GM21381 (cell line): ENCODE measurements at regions not wholly inside any gene's neighbourhood (a gene's known extent, or its start where the extent isn't known, plus 50 kb on each side); places are given as distances from the start of the nearest gene placed in this dataset.
"Not testable (repeated sequence)": the region's sequence is repeated elsewhere in the genome, so short reads cannot be mapped to it uniquely, and the experiment has no call there.

Source experiments
- ATAC-seq: cut with Tn5 transposase; IDR thresholded peaks from one replicate; pipeline ENCODE4 v1.9.1; 2021; ENCODE audit warnings: mild to moderate bottlenecking, moderate library complexity; ENCODE audit not compliant: unreplicated experiment

GRCh38 chr10:8128511-8128910 lies 74.0 kb downstream of the GATA3 start:
- ATAC-seq: no peak

- no peak for ATAC-seq
Observed at GRCh38 chr10:8129438-8129837, 75.0 kb downstream of the GATA3 start.

DNA sequence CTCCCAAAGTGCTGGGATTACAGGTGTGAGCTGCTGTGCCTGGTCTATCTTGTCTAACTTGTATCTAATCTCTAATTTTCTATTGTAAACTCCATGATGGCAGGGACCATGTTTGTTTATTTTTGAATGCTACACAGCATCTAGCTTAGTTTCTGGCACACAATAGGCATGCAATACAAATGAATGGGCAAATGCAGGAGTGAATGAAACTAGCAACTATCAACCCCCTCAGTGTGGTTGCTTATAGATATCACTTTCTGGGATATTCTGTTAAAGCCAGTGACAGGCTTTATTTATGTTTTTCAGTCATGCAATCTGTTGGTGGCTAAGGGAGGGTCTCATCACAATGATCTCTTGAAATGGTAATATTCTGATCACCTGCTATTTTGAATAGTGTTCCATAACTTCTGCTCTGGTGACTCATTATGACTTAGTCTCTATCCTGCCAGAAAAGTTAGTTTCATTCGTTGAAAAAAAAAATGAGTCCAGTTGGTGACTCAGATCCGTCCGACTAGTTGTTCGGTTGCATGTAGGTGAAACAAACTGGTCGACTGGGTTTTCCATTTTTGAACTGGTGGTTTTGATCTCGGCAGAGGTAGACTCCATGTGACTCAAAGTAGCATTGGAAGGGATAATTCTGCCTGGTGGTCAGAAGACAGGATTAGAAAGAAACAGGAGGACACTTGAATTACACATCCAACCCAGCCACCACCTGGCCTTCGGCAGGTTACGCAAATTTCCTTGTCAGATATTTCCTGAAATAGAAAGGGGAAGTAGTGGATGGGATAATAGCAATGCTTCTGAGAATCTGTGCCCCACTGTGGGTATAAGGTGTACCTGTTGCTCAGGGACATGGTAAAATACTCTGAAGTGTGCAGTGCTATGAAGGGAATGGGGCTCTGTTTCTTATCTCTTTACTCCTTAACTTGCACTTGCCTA lies 76.8 kb downstream of the GATA3 start:
- peak; percentile 41 for ATAC-seq

DNA sequence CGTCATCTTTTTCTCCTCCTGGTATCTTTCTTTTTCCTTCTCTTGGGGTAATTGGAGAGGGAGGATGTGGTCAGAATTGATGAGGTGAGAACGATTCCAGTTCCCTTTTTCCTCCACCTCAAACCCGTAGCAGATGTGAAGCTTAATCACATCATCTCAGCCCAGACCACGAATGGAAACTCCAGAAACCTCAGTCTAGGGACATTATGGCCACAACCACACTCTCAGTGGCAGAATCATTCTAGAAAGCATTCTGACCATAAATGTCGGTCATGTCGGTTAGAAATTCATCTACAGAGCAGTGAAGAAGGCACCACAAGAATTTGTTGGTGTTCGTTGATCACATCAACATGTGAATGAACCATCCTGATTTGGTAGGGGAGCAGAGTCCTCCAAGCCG lies 78.7 kb downstream of the GATA3 start:
- ATAC-seq: peak; percentile 74

GRCh38 chr10:8136736-8137135 lies 82.2 kb downstream of the GATA3 start:
- ATAC-seq: no peak

- ATAC-seq: no peak
Observed at GRCh38 chr10:8137272-8137681, 82.8 kb downstream of the GATA3 start.

GRCh38 chr10:8137726-8138125 lies 83.2 kb downstream of the GATA3 start:
- ATAC-seq: no peak

DNA sequence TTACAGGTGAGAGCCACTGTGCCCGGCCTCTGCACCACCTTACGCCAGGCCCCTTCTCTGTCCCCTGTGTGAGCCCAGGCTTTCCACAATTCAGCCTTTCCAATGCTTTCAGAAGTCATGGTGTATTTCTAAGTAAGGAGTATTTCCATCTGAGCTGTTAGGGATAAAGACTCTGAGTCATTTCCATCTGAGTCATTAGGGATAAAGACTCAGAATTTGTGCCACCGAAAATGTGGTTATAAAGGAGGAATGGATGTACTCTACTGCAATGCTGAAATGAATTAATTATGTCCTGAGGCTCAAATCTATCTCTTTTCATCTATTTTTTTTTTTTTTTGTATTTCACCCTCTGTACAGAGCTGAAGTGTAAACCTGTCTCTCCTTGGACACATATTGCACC lies 84.0 kb downstream of the GATA3 start:
- ATAC-seq: no peak

DNA sequence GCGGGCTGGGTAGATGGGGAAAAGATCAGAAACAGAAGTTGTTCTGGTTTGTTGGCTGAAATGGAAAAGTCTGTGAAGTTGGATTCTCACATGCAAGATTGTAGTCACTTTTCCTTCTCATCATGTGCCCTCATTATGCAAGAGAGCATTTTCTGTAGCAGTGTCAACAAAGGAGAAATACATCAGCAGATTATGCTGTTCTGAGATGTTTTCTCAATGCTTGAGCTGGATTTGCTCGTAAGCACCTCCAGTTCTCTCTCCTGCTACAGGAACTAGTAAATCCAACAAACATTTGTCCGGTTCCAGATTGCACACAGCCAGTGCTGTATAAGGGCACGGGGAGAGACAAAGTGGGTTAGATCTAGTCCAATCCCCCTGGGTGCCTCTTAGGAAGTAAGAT lies 90.0 kb downstream of the GATA3 start:
- no peak for ATAC-seq

DNA sequence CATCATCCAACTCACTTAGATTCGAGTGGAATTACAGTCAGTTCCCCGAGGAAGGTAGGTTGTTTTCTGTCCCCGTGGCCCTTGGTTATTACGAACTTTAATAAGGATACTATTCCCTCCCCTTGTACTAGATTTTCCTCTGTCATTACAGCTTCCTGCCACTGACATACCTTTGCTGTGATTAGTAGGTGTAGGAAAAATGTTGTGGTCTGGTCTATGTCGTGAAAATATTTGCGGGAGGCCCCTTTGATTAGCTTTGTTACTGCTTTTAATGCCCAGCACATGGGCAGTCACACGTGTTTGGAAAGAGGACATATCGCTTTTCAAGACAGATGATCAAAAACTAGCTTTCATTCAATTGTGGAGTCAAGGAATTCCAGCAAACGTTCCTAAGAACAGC lies 92.2 kb downstream of the GATA3 start:
- no peak for ATAC-seq

DNA sequence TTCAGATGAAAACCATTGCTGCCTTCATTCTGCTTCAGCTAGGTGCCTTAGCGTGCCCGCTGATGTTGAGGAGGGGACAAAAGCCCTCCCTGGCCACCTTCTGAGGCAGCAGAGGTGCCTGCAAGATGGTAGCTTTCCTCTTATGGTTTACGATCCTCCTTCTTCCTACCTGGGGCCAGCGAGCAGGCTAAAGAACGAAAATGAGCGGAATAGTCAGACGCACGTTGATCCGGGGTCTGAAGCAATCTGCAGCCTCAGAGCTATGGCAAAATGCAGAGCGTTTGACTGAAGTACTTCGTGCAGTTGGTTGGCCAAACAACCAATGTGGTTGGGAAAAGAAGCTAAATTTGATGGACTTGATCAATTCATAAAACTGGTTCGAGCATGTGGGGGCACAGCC lies 95.5 kb downstream of the GATA3 start:
- ATAC-seq: no peak

DNA sequence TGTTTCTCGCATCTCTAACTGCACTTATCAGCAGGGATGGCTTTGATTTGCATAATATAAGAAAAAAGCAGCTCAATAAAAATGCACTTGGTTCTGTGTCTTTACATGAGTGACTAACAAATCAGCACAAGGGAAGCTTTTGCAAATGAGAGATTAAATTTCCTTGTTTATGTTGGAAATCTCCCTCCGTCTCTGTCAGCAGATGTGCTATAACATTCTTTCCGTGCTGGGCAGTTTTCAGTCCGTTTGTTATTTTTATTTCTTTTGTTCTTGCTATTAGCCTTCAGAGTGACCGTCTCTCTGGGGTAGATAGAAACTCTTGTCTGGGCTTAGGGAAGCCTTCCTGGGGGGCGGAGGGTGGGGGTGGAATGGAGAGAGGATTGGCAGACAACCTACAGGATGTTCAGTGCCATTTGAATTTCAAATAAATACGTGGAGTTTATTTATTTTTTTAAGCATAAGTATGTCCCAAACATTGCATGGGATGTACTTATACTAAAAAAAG lies 96.0 kb downstream of the GATA3 start:
- no peak for ATAC-seq

DNA sequence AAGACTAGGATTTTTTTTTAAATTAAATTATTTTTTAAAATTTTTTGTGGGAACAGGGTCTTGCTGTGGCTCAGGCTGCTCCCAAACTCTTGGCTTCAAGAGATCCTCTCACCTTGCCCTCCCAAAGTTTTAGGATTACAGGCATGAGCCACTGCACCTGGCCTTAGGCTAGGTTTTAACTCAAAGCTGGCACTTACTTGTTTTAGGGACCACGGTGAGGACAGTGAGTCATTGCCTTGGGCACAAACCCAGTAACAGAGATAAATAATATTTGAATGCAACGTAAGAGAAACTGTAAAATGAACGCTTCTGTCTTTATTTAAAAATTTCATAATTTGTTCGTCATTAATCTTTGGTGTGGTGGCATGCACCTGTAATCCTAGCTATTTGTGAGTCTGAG lies 96.6 kb downstream of the GATA3 start:
- no peak for ATAC-seq

DNA sequence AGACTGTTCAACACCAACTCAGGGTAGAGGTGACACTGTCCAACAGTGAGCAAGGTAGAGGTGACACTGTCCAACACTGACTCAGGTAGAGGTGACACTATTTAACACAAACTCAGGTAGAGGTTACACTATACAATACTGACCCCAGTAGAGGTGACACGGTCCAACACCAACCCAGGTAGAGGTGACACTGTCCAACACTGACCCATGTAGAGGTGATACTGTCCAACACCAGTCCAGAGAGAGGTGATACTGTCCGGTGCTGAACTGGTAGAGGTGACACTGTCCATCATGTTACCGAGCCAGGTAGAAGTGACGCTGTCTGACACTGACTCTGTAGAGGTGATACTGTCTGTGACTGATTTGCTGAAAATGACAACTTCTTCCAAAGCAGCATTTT lies 102.4 kb downstream of the GATA3 start:
- ATAC-seq: no peak

DNA sequence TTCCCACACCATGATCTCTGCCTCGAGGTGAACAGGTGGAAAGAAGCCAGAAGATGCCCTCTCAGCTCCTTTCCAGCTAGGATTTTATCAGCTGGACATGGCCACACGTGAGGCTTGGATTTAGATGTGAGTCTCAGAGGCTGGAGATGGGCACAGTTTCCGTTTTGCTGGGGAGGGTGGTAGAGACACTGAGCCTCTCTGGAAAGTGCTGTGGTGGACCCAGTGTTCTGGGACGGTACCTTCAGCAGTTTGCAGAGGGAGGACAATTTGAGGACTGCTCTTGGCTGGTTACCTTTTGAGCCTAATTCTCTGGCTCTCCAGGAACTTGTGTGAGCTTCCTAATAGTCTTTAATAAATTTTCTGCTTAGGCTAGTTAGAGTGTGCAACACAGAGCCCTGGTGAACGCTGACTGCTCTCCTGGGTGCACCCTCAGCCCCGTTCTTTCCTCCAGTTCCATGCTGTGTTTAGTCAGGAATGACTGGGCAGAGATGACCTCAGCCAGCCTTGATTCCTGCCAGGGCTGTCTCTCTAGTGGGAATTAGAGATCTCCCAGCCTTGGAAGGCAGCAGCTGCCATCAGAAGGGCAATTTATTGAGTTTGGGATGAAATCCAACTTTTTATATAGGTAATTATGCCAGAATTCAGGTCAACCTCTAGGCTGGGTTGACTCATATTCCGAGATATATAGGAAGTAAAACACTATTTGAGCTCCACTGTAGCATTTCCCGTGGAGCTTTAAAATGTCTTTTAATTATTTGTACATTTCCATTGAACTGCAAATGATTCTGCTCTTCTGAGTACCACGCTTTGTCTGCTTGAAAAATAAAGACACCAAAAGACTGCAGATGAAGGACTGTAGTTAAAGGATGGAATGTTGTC lies 103.9 kb downstream of the GATA3 start:
- no peak for ATAC-seq

- ATAC-seq: no peak
Observed at GRCh38 chr10:8159341-8160165, 105.1 kb downstream of the GATA3 start.

DNA sequence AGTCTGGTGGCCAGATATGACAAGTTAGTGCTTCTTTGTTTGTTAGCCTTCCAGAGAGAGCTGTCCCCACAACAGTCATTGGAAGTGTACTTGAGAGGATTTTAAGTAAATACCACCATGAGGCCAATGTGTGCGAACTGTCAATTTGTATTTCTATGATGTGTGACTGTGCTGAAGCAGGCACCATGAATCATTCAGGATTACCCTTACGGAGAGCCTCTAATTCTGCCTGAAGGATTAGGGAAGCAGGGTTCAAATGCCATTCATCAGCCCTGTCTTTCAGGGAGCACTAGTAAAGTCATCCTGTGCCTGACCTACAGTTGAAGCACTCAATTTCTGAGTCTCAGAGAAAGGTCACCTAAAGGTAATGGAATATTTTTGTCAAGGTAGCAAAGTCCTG lies 109.3 kb downstream of the GATA3 start:
- no peak for ATAC-seq

DNA sequence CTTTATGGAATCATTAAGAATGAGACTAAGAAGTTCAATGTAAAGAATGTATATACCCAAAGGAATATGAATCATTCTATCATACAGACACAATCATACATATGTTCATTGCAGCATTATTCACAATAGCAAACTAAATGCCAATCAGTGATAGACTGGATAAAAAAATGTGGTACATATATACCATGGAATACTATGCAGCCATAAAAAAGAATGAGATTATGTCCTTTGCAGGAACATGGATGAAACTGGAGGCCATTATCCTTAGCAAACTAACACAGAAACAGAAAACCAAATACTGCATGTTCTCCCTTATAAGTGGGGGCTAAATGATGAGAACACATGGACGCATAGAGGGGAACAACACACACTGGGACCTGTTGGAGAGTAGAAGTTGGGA lies 110.2 kb downstream of the GATA3 start:
- not testable (repeated sequence) for ATAC-seq

DNA sequence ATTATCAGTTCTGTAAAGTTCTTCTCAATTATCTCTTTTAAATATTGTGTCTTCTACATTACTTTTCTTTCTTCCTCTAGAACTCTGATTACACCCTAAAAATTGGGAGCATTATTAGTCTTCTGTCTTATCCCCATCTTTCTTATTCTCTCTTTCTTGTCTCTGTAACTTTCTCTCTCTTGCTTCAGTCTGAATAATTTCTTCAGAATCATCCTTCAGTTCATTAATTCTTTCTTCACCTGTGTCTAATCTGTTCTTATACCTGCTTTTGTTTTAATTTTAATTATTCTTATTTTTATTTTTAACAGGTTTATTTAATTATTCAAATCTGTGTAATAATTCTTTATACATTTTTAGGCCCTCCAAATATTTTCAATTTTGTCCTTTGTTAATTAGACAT lies 114.3 kb downstream of the GATA3 start:
- no peak for ATAC-seq

GRCh38 chr10:8171008-8171407 lies 116.5 kb downstream of the GATA3 start:
- ATAC-seq: no peak

DNA sequence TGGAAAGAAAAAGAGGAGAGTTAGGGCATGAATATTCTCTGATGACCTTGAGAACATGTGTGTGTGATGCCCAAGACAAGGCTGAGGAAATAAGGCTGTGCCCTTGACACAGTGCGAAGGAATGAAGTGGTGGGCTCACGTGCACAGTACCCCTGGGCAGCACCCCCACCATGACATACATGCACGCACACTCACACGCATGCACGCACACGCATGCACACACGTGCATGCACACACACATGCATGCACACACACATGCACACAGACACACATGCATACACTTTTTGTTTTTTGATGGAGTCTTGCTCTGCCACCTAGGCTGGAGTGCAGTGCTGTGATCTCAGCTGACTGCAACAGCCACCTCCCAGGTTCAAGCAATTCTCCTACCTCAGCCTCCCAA lies 118.1 kb downstream of the GATA3 start:
- ATAC-seq: no peak
